ENCODE measurements at regions not wholly inside any gene's neighbourhood (a gene's known extent, or its start where the extent isn't known, plus 50 kb on each side); places are given as distances from the start of the nearest gene placed in this dataset.
"Not testable (repeated sequence)": the region's sequence is repeated elsewhere in the genome, so short reads cannot be mapped to it uniquely, and the experiment has no call there.

GRCh38 chr3:151675858-151676615 is 57.7 kb upstream of the AADACL2 start:
- intact Hi-C loops (cut with DNase I) = no loop called here
- DNase-seq = no peak
- H3K9ac ChIP-seq (ENCODE audit: low read length in 3 of 3) = no peak overlapping the region
- H3K4me1 ChIP-seq (ENCODE audit: control insufficient read depth in 2 of 3, insufficient read depth in 2 of 3, low read depth in 1 of 3, low read length in 3 of 3) = no peaks in the 10 kb centered on the region
- no peak for FAIRE-seq
- peaks cover 0 to 5% (median 0%) of the 10 kb centered on the region in 3 donors for H3K9me3 ChIP-seq (ENCODE audit: control insufficient read depth in 2 of 3, insufficient read depth in 1 of 3, low read length in 3 of 3)
- H3K27ac ChIP-seq (ENCODE audit: low read depth in 2 of 2, low read length in 2 of 2) = no peak overlapping the region
- no peak overlapping the region for H3K4me3 ChIP-seq (ENCODE audit: low read length in 3 of 3)
- TF ChIP-seq CTCF (IDR thresholded peaks at IDR 0.05; ENCODE audit: borderline replicate concordance, extremely low read depth, insufficient read depth) = no peak
- no peaks in the 10 kb centered on the region for H3K36me3 ChIP-seq (ENCODE audit: control insufficient read depth in 2 of 3, insufficient read depth in 3 of 3, low read length in 3 of 3)
- H3K27me3 ChIP-seq (ENCODE audit: control insufficient read depth, insufficient read depth, low read length) = no peaks in the 10 kb centered on the region

GRCh38 chr3:151673974-151674373 is 59.8 kb upstream of the AADACL2 start:
- no peak for TF ChIP-seq CTCF (IDR thresholded peaks at IDR 0.05; ENCODE audit: borderline replicate concordance, extremely low read depth, insufficient read depth)
- DNase-seq = no peak
- intact Hi-C loops (cut with DNase I) = no loop called here
- no peak overlapping the region for H3K4me3 ChIP-seq (ENCODE audit: low read length in 3 of 3)
- no peaks in the 10 kb centered on the region for H3K4me1 ChIP-seq (ENCODE audit: control insufficient read depth in 2 of 3, insufficient read depth in 2 of 3, low read depth in 1 of 3, low read length in 3 of 3)
- H3K9ac ChIP-seq (ENCODE audit: low read length in 3 of 3) = no peak overlapping the region
- H3K36me3 ChIP-seq (ENCODE audit: control insufficient read depth in 2 of 3, insufficient read depth in 3 of 3, low read length in 3 of 3) = no peaks in the 10 kb centered on the region
- H3K9me3 ChIP-seq (ENCODE audit: control insufficient read depth in 2 of 3, insufficient read depth in 1 of 3, low read length in 3 of 3) = peaks cover 0 to 5% (median 0%) of the 10 kb centered on the region in 3 donors
- no peak for FAIRE-seq
- no peak overlapping the region for H3K27ac ChIP-seq (ENCODE audit: low read depth in 2 of 2, low read length in 2 of 2)
- H3K27me3 ChIP-seq (ENCODE audit: control insufficient read depth, insufficient read depth, low read length) = no peaks in the 10 kb centered on the region

GRCh38 chr3:151667762-151668161 is 66.0 kb upstream of the AADACL2 start:
- H3K27ac ChIP-seq (ENCODE audit: low read depth in 2 of 2, low read length in 2 of 2); H3K4me3 ChIP-seq (ENCODE audit: low read length in 3 of 3); H3K36me3 ChIP-seq (ENCODE audit: control insufficient read depth in 2 of 3, insufficient read depth in 3 of 3, low read length in 3 of 3); H3K9me3 ChIP-seq (ENCODE audit: control insufficient read depth in 2 of 3, insufficient read depth in 1 of 3, low read length in 3 of 3); H3K27me3 ChIP-seq (ENCODE audit: control insufficient read depth, insufficient read depth, low read length); intact Hi-C loops (cut with DNase I); H3K4me1 ChIP-seq (ENCODE audit: control insufficient read depth in 2 of 3, insufficient read depth in 2 of 3, low read depth in 1 of 3, low read length in 3 of 3); FAIRE-seq; DNase-seq; H3K9ac ChIP-seq (ENCODE audit: low read length in 3 of 3): not testable (repeated sequence)

- peak; percentile 39 for FAIRE-seq
- Histone ChIP-seq H3K27me3 (ENCODE audit: control insufficient read depth, insufficient read depth, low read length) (no peaks in the 10 kb centered on the region), H3K9me3 (ENCODE audit: control insufficient read depth in 2 of 3, insufficient read depth in 1 of 3, low read length in 3 of 3) (no peaks in the 10 kb centered on the region), H3K36me3 (ENCODE audit: control insufficient read depth in 2 of 3, insufficient read depth in 3 of 3, low read length in 3 of 3) (no peaks in the 10 kb centered on the region), H3K4me3 (ENCODE audit: low read length in 3 of 3) (no peak overlapping the region), H3K27ac (ENCODE audit: low read depth in 2 of 2, low read length in 2 of 2) (no peak overlapping the region), H3K4me1 (ENCODE audit: control insufficient read depth in 2 of 3, insufficient read depth in 2 of 3, low read depth in 1 of 3, low read length in 3 of 3) (no peaks in the 10 kb centered on the region), H3K9ac (ENCODE audit: low read length in 3 of 3) (no peak overlapping the region)
- DNase-seq = peak in 1 of 5 donors; percentile 14
- TF ChIP-seq CTCF (IDR thresholded peaks at IDR 0.05; ENCODE audit: borderline replicate concordance, extremely low read depth, insufficient read depth) = no peak
- intact Hi-C loops (cut with DNase I) = no loop called here
These were observed 72.8 kb upstream of the AADACL2 start for GRCh38 chr3:151660885-151661284.

Data from kidney (tissue), 13 donors.